ENCODE measurements at regions not wholly inside any gene's neighbourhood (a gene's known extent, or its start where the extent isn't known, plus 50 kb on each side); places are given as distances from the start of the nearest gene placed in this dataset.
"Not testable (repeated sequence)": the region's sequence is repeated elsewhere in the genome, so short reads cannot be mapped to it uniquely, and the experiment has no call there.

- Histone ChIP-seq H3K36me3 (ENCODE audit: control insufficient read depth in 2 of 2, extremely low read depth in 1 of 2, insufficient read depth in 2 of 2, low read length in 2 of 2) (no peaks in the 10 kb centered on the region), H3K9me1 (ENCODE audit: control insufficient read depth, extremely low read depth, insufficient read depth, low read length) (no peaks in the 10 kb centered on the region), H3K4me3 (ENCODE audit: control insufficient read depth in 2 of 3, extremely low read depth in 1 of 3, insufficient read depth in 2 of 3, low read depth in 1 of 3, low read length in 3 of 3) (no peak overlapping the region), H2AFZ (ENCODE audit: control insufficient read depth, low read length) (no peak overlapping the region), H3K9ac (ENCODE audit: control insufficient read depth, extremely low read depth, insufficient read depth, low read length) (no peak overlapping the region), H3K27me3 (ENCODE audit: control insufficient read depth, extremely low read depth, insufficient read depth, low read length) (no peaks in the 10 kb centered on the region), H3K9me3 (ENCODE audit: control insufficient read depth, low read depth, low read length) (no peaks in the 10 kb centered on the region), H3K4me2 (ENCODE audit: control insufficient read depth, extremely low read depth, insufficient read depth, low read depth, low read length) (no peak overlapping the region), H4K20me1 (ENCODE audit: control insufficient read depth, extremely low read depth, insufficient read depth, low read length) (no peaks in the 10 kb centered on the region), H3K4me1 (ENCODE audit: control insufficient read depth, extremely low read depth, insufficient read depth, low read length) (no peaks in the 10 kb centered on the region), H3K27ac (ENCODE audit: control insufficient read depth, insufficient read depth, low read length) (no peak overlapping the region), H3K79me2 (ENCODE audit: control insufficient read depth, insufficient read depth, low read length) (no peaks in the 10 kb centered on the region)
- FAIRE-seq (no peak), DNase-seq (ENCODE audit: low read depth, low spot score) (no peak)
- TF ChIP-seq EZH2 (IDR thresholded peaks at IDR 0.05; ENCODE audit: low read length) (no peak), CTCF (optimal IDR thresholded peaks at IDR 0.05 in 1 of 3, IDR thresholded peaks at IDR 0.05 in 1 of 3, conservative IDR thresholded peaks at IDR 0.05 in 1 of 3; ENCODE audit: extremely low read depth in 1 of 3, insufficient read depth in 2 of 3, low read length in 3 of 3) (no peak)
- dilution Hi-C loops (cut with MboI; ENCODE audit: extremely low pct_ligation_motif_present, low sequenced_read_pairs) = no loop called here
Measured at GRCh38 chr11:23884341-23884740, 612.5 kb upstream of the LUZP2 start.

- Histone ChIP-seq H3K27me3 (ENCODE audit: control insufficient read depth, extremely low read depth, insufficient read depth, low read length) (no peaks in the 10 kb centered on the region), H3K4me2 (ENCODE audit: control insufficient read depth, extremely low read depth, insufficient read depth, low read depth, low read length) (no peak overlapping the region), H3K9me3 (ENCODE audit: control insufficient read depth, low read depth, low read length) (no peaks in the 10 kb centered on the region), H3K4me1 (ENCODE audit: control insufficient read depth, extremely low read depth, insufficient read depth, low read length) (no peaks in the 10 kb centered on the region), H2AFZ (ENCODE audit: control insufficient read depth, low read length) (no peak overlapping the region), H3K79me2 (ENCODE audit: control insufficient read depth, insufficient read depth, low read length) (no peaks in the 10 kb centered on the region), H3K9ac (ENCODE audit: control insufficient read depth, extremely low read depth, insufficient read depth, low read length) (no peak overlapping the region), H3K36me3 (ENCODE audit: control insufficient read depth in 2 of 2, extremely low read depth in 1 of 2, insufficient read depth in 2 of 2, low read length in 2 of 2) (no peaks in the 10 kb centered on the region), H4K20me1 (ENCODE audit: control insufficient read depth, extremely low read depth, insufficient read depth, low read length) (no peaks in the 10 kb centered on the region), H3K27ac (ENCODE audit: control insufficient read depth, insufficient read depth, low read length) (no peak overlapping the region), H3K9me1 (ENCODE audit: control insufficient read depth, extremely low read depth, insufficient read depth, low read length) (no peaks in the 10 kb centered on the region), H3K4me3 (ENCODE audit: control insufficient read depth in 2 of 3, extremely low read depth in 1 of 3, insufficient read depth in 2 of 3, low read depth in 1 of 3, low read length in 3 of 3) (no peak overlapping the region)
- no peak for DNase-seq (ENCODE audit: low read depth, low spot score)
- TF ChIP-seq EZH2 (IDR thresholded peaks at IDR 0.05; ENCODE audit: low read length) (no peak), CTCF (optimal IDR thresholded peaks at IDR 0.05 in 1 of 3, IDR thresholded peaks at IDR 0.05 in 1 of 3, conservative IDR thresholded peaks at IDR 0.05 in 1 of 3; ENCODE audit: extremely low read depth in 1 of 3, insufficient read depth in 2 of 3, low read length in 3 of 3) (no peak)
- no peak for FAIRE-seq
- dilution Hi-C loops (cut with MboI; ENCODE audit: extremely low pct_ligation_motif_present, low sequenced_read_pairs) = no loop called here
Measured at GRCh38 chr11:23885801-23886200, 611.1 kb upstream of the LUZP2 start.

- H3K9me1 ChIP-seq (ENCODE audit: control insufficient read depth, extremely low read depth, insufficient read depth, low read length); H3K27me3 ChIP-seq (ENCODE audit: control insufficient read depth, extremely low read depth, insufficient read depth, low read length); H2AFZ ChIP-seq (ENCODE audit: control insufficient read depth, low read length); H3K9me3 ChIP-seq (ENCODE audit: control insufficient read depth, low read depth, low read length); H3K9ac ChIP-seq (ENCODE audit: control insufficient read depth, extremely low read depth, insufficient read depth, low read length); H3K4me3 ChIP-seq (ENCODE audit: control insufficient read depth in 2 of 3, extremely low read depth in 1 of 3, insufficient read depth in 2 of 3, low read depth in 1 of 3, low read length in 3 of 3); H3K27ac ChIP-seq (ENCODE audit: control insufficient read depth, insufficient read depth, low read length); H3K4me2 ChIP-seq (ENCODE audit: control insufficient read depth, extremely low read depth, insufficient read depth, low read depth, low read length); dilution Hi-C loops (cut with MboI; ENCODE audit: extremely low pct_ligation_motif_present, low sequenced_read_pairs); H3K4me1 ChIP-seq (ENCODE audit: control insufficient read depth, extremely low read depth, insufficient read depth, low read length); DNase-seq (ENCODE audit: low read depth, low spot score); H3K36me3 ChIP-seq (ENCODE audit: control insufficient read depth in 2 of 2, extremely low read depth in 1 of 2, insufficient read depth in 2 of 2, low read length in 2 of 2); H4K20me1 ChIP-seq (ENCODE audit: control insufficient read depth, extremely low read depth, insufficient read depth, low read length); FAIRE-seq; H3K79me2 ChIP-seq (ENCODE audit: control insufficient read depth, insufficient read depth, low read length): not testable (repeated sequence)
Measured at GRCh38 chr11:23887122-23887521, 609.7 kb upstream of the LUZP2 start.
